H9 (cell line): ENCODE measurements at regions not wholly inside any gene's neighbourhood (a gene's known extent, or its start where the extent isn't known, plus 50 kb on each side); places are given as distances from the start of the nearest gene placed in this dataset.

Experiments used
- DNase-seq: peaks from one replicate; pipeline ENCODE4 v3.0.0-alpha.2; 2017
- H2AFZ ChIP-seq: one replicate; pipeline ENCODE4 v1.6.1; 2013; ENCODE audit warnings: mild to moderate bottlenecking, low read length, control low read depth, moderate library complexity
- H2AK5ac ChIP-seq: 2 replicates; pipeline ENCODE4 v1.6.1; 2013; ENCODE audit warnings: low read length, control low read depth, mixed read lengths; ENCODE audit not compliant: insufficient read length
- H2BK120ac ChIP-seq: one replicate; pipeline ENCODE4 v1.6.1; 2013; ENCODE audit warnings: low read depth, mild to moderate bottlenecking, low read length, control low read depth, inconsistent platforms; ENCODE audit not compliant: poor library complexity, severe bottlenecking
- H2BK12ac ChIP-seq: 2 replicates; pipeline ENCODE4 v1.6.1; 2013; ENCODE audit warnings: low read length, control low read depth, mixed read lengths, low read depth; ENCODE audit not compliant: insufficient read length
- H2BK15ac ChIP-seq: 2 replicates; pipeline ENCODE4 v1.6.1; 2013; ENCODE audit warnings: low read depth, low read length, control low read depth
- H2BK20ac ChIP-seq: one replicate; pipeline ENCODE4 v1.6.1; 2013; ENCODE audit warnings: low read depth, mild to moderate bottlenecking, low read length, control low read depth, inconsistent platforms; ENCODE audit not compliant: poor library complexity, severe bottlenecking
- H2BK5ac ChIP-seq: 2 replicates; pipeline ENCODE4 v1.6.1; 2013; ENCODE audit warnings: low read length, control low read depth, mixed read lengths; ENCODE audit not compliant: insufficient read length
- H3K14ac ChIP-seq: 2 replicates; pipeline ENCODE4 v1.6.1; 2013; ENCODE audit warnings: low read length, control low read depth; ENCODE audit not compliant: insufficient read depth
- H3K18ac ChIP-seq: 2 replicates; pipeline ENCODE4 v1.6.1; 2013; ENCODE audit warnings: low read depth, mild to moderate bottlenecking, mixed read lengths, low read length, control low read depth; ENCODE audit not compliant: insufficient read length
- H3K23ac ChIP-seq: 2 replicates; pipeline ENCODE4 v1.6.1; 2013; ENCODE audit warnings: low read length, control low read depth, mixed read lengths, low read depth; ENCODE audit not compliant: insufficient read length
- H3K23me2 ChIP-seq: 2 replicates; pipeline ENCODE4 v1.6.1; 2013; ENCODE audit warnings: low read depth, mild to moderate bottlenecking, mixed read lengths, low read length, control low read depth; ENCODE audit not compliant: insufficient read length, poor library complexity, severe bottlenecking
- H3K27ac ChIP-seq: 2 replicates; pipeline ENCODE4 v1.5.1; 2013; ENCODE audit warnings: low read length, control low read depth, mixed read lengths, low read depth; ENCODE audit not compliant: insufficient read length
- H3K27me3 ChIP-seq: 2 replicates; pipeline ENCODE4 v1.6.1; 2013; ENCODE audit warnings: low read length, control low read depth, inconsistent platforms; ENCODE audit not compliant: insufficient read depth
- H3K4ac ChIP-seq: 2 replicates; pipeline ENCODE4 v1.6.1; 2013; ENCODE audit warnings: low read depth, mild to moderate bottlenecking, control low read depth, inconsistent platforms, low read length, moderate library complexity
- H3K4me1 ChIP-seq: 2 replicates; pipeline ENCODE4 v1.6.1; 2013; ENCODE audit warnings: low read length, control low read depth, inconsistent platforms; ENCODE audit not compliant: insufficient read depth
- H3K4me2 ChIP-seq: 2 replicates; pipeline ENCODE4 v1.6.1; 2013; ENCODE audit warnings: low read length, control low read depth, mixed read lengths; ENCODE audit not compliant: insufficient read length, insufficient read depth
- H3K56ac ChIP-seq: 2 replicates; pipeline ENCODE4 v1.6.1; 2013; ENCODE audit warnings: low read depth, mild to moderate bottlenecking, mixed read lengths, low read length, control low read depth; ENCODE audit not compliant: insufficient read length
- H3K79me1 ChIP-seq: 2 replicates; pipeline ENCODE4 v1.6.1; 2013; ENCODE audit warnings: low read depth, mild to moderate bottlenecking, moderate library complexity, low read length, control low read depth, inconsistent platforms; ENCODE audit not compliant: insufficient read depth, poor library complexity, severe bottlenecking
- H3K79me2 ChIP-seq: 2 replicates; pipeline ENCODE4 v1.6.1; 2013; ENCODE audit warnings: low read length, control low read depth, inconsistent platforms; ENCODE audit not compliant: insufficient read depth
- H3K9ac ChIP-seq: 2 replicates; pipeline ENCODE4 v1.6.1; 2013; ENCODE audit warnings: low read length, control low read depth, mixed read lengths; ENCODE audit not compliant: insufficient read length; ENCODE audit errors: extremely low read depth
- H3K9me3 ChIP-seq: one replicate; pipeline ENCODE4 v1.6.1; 2013; ENCODE audit warnings: low read depth, low read length, inconsistent platforms; ENCODE audit not compliant: control insufficient read depth
- H3T11ph ChIP-seq: one replicate; pipeline ENCODE4 v1.6.1; 2013; ENCODE audit warnings: mild to moderate bottlenecking, low read length, control low read depth, inconsistent platforms
- H4K20me1 ChIP-seq: one replicate; pipeline ENCODE4 v1.6.1; 2013; ENCODE audit not compliant: control insufficient read depth, insufficient read length, insufficient read depth
- H4K5ac ChIP-seq: 2 replicates; pipeline ENCODE4 v1.6.1; 2013; ENCODE audit warnings: low read depth, mild to moderate bottlenecking, mixed read lengths, low read length, control low read depth; ENCODE audit not compliant: insufficient read length
- H4K8ac ChIP-seq: replicated peaks from 2 replicates; pipeline ENCODE4 v1.6.1; 2013; ENCODE audit warnings: low read length, control low read depth, mixed read lengths, low read depth; ENCODE audit not compliant: insufficient read length
- H4K91ac ChIP-seq: 2 replicates; pipeline ENCODE4 v1.6.1; 2013; ENCODE audit warnings: low read depth, mild to moderate bottlenecking, moderate library complexity, mixed read lengths, low read length, control low read depth; ENCODE audit not compliant: insufficient read length
- H3K27ac Mint-ChIP-seq, 3 experiments: 2 replicates in 2 of 3; 3 replicates in 1 of 3; pipeline ENCODE4 v1.8.0; 2020 to 2021; ENCODE audit warnings: mixed read lengths in 3 of 3, mild to moderate bottlenecking in 1 of 3, moderate library complexity in 1 of 3
- H3K27me3 Mint-ChIP-seq: 2 replicates; pipeline ENCODE4 v1.8.0; 2021; ENCODE audit warnings: low read depth, mild to moderate bottlenecking, moderate library complexity, mixed read lengths
- H3K36me3 Mint-ChIP-seq, 3 experiments: 2 replicates in 2 of 3; 3 replicates in 1 of 3; pipeline ENCODE4 v1.8.0; 2020 to 2021; ENCODE audit warnings: low read depth in 3 of 3, mixed read lengths in 3 of 3; ENCODE audit not compliant: insufficient read depth in 1 of 3
- H3K4me1 Mint-ChIP-seq, 2 experiments: 2 replicates each; pipeline ENCODE4 v1.8.0; 2020; ENCODE audit warnings: mixed read lengths in 2 of 2
- H3K4me3 Mint-ChIP-seq, 2 experiments: 2 replicates in 1 of 2; 3 replicates in 1 of 2; pipeline ENCODE4 v1.8.0; 2020 to 2021; ENCODE audit warnings: mild to moderate bottlenecking in 2 of 2, mixed read lengths in 2 of 2, moderate library complexity in 1 of 2
- H3K9me3 Mint-ChIP-seq, 2 experiments: 2 replicates in 1 of 2; 3 replicates in 1 of 2; pipeline ENCODE4 v1.8.0; 2020; ENCODE audit warnings: mild to moderate bottlenecking in 2 of 2, mixed read lengths in 2 of 2, moderate library complexity in 1 of 2
- WGBS: extraction: QIAGEN DNeasy Blood & Tissue Kit; methylation state at CpG from one replicate; pipeline ENCODE4 v1.1.7; 2013; ENCODE audit warnings: missing lambda C conversion rate, low lambda C conversion rate, mixed read lengths; ENCODE audit not compliant: insufficient read length; ENCODE audit errors: extremely low coverage; 5-methylcytosine and 5-hydroxymethylcytosine counted together
- TF ChIP-seq, protein P1 (sequence below): fragments of 200-600 bp; sonication (generic); conservative IDR thresholded peaks from 3 replicates; pipeline ENCODE4 v1.8.0; 2021; ENCODE audit warnings: antibody characterized with exemption, mild to moderate bottlenecking

DNA sequence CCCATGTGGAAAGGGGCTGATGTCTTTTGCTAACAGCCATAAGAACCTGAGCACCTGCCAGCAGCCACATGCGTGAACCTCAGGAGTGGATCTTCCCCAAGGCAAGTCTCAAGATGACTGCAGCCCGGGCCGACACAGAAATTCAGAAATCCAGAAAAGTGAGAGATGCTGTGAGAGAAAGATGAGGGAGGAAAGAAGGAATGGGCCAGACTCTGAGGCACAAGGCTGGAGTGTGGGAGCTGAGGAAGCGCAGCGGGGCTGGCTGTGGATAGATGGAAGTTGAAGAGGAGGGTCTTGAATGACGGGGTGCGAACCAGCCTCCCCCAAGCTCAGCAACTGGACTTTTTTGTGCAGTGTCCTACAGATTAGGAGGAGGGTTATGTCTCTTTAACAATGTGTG is 337.8 kb downstream of the GADD45G start:
- Histone ChIP-seq H3K9me3 (no peaks in the 10 kb centered on the region), H2BK12ac (no peak overlapping the region), H4K8ac (no peak overlapping the region), H2BK15ac (no peak overlapping the region), H3K4me1 (no peaks in the 10 kb centered on the region), H3K14ac (no peak overlapping the region), H3T11ph (no peak overlapping the region), H3K27me3 (no peaks in the 10 kb centered on the region), H4K20me1 (no peaks in the 10 kb centered on the region), H3K4me2 (no peak overlapping the region), H2BK5ac (no peak overlapping the region), H2AFZ (no peak overlapping the region), H3K18ac (no peak overlapping the region), H3K4ac (no peak overlapping the region), H4K91ac (no peak overlapping the region), H3K9ac (no peak overlapping the region), H3K23ac (no peak overlapping the region), H3K27ac (no peak overlapping the region), H2AK5ac (no peak overlapping the region), H3K79me1 (no peaks in the 10 kb centered on the region), H3K23me2 (no peaks in the 10 kb centered on the region), H3K79me2 (no peaks in the 10 kb centered on the region), H2BK20ac (no peak overlapping the region), H4K5ac (no peak overlapping the region), H3K56ac (no peak overlapping the region), H2BK120ac (no peak overlapping the region)
- no peak overlapping the region; a peak in 1 of 7 replicates for H3K27ac Mint-ChIP-seq
- TF ChIP-seq, protein P1, sequence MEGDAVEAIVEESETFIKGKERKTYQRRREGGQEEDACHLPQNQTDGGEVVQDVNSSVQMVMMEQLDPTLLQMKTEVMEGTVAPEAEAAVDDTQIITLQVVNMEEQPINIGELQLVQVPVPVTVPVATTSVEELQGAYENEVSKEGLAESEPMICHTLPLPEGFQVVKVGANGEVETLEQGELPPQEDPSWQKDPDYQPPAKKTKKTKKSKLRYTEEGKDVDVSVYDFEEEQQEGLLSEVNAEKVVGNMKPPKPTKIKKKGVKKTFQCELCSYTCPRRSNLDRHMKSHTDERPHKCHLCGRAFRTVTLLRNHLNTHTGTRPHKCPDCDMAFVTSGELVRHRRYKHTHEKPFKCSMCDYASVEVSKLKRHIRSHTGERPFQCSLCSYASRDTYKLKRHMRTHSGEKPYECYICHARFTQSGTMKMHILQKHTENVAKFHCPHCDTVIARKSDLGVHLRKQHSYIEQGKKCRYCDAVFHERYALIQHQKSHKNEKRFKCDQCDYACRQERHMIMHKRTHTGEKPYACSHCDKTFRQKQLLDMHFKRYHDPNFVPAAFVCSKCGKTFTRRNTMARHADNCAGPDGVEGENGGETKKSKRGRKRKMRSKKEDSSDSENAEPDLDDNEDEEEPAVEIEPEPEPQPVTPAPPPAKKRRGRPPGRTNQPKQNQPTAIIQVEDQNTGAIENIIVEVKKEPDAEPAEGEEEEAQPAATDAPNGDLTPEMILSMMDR: no peak
- no peaks in the 10 kb centered on the region; a peak in 2 of 4 replicates for H3K4me1 Mint-ChIP-seq
- peaks cover 8% of the 10 kb centered on the region for H3K27me3 Mint-ChIP-seq
- no peak overlapping the region for H3K4me3 Mint-ChIP-seq
- no CpG with 5 or more reads among the region's 7 CpGs for WGBS
- H3K9me3 Mint-ChIP-seq: no peaks in the 10 kb centered on the region
- H3K36me3 Mint-ChIP-seq: no peaks in the 10 kb centered on the region
- no peak for DNase-seq
